Stimulated activated CD4-positive, alpha-beta T cell treated with anti-CD3 and anti-CD28 coated beads, Interleukin-1b, Interleukin-23, amount 100 ng/mL, for 24 hours (primary cell): ENCODE measurements at regions not wholly inside any gene's neighbourhood (a gene's known extent, or its start where the extent isn't known, plus 50 kb on each side); places are given as distances from the start of the nearest gene placed in this dataset.
"Not testable (repeated sequence)": the region's sequence is repeated elsewhere in the genome, so short reads cannot be mapped to it uniquely, and the experiment has no call there.

Source experiments
- DNase-seq, 4 experiments: peaks; one replicate each; pipeline ENCODE4 v3.0.0-alpha.2; 2020; ENCODE audit warnings: low read depth in 4 of 4, low spot score in 1 of 4

DNA sequence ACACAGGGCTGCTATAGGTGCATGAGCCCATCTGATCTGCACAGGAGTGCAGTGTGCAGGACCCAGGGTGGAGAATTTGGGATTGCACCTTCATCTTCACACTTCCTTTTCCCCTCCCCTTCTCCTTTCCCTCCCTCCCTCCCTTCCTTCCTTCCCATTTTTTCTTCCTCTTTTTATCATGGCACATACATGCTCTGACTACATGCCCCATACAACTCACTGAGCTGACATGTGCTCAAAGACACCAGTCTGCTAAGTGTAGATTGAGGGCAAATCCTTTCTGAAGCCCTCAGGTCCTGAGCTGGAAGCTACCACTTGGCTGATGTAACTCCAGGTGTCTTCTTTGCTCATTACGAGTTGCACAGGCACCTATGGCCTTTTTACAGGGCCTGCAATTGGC, 365.3 kb upstream of the ZNF32 start:
- DNase-seq: no peak

DNA sequence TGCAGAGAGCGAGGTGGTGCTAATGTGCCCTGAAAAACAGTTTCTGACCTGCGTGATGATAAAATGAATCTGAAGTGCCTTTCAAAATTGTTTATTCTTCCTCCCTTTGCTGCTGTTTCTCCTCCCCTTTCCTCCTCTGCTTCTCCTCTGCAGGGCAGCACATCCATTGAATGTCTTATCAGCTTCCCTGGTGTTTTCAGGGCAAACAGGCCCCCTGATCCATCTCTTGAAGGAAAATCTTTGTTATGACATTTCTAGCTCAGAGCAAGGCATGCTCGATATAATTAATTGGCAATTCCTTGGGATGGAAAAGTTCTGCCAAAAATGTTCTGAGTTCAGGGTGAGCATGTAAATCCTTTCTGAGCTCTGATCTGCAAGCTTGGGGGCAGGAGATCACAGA, 364.2 kb upstream of the ZNF32 start:
- no peak for DNase-seq

DNA sequence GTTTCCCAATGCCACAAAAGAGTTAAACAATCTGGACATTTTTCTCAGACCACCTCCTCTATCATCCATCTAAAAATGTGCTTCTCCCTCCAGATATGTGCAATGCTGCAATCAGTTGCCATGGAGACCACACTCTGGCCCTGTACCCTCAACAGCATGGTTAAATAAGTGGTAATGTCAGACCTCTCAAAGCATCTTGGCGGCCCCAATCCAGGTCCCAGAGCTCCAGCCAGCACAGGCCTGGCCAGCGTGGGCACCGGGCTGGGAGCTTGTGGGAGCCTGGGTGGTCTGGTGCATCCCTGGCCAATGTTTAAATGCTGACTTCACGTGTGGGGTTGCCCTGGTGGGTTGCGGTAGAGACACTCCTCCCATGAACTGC, 362.9 kb upstream of the ZNF32 start:
- DNase-seq: no peak

DNA sequence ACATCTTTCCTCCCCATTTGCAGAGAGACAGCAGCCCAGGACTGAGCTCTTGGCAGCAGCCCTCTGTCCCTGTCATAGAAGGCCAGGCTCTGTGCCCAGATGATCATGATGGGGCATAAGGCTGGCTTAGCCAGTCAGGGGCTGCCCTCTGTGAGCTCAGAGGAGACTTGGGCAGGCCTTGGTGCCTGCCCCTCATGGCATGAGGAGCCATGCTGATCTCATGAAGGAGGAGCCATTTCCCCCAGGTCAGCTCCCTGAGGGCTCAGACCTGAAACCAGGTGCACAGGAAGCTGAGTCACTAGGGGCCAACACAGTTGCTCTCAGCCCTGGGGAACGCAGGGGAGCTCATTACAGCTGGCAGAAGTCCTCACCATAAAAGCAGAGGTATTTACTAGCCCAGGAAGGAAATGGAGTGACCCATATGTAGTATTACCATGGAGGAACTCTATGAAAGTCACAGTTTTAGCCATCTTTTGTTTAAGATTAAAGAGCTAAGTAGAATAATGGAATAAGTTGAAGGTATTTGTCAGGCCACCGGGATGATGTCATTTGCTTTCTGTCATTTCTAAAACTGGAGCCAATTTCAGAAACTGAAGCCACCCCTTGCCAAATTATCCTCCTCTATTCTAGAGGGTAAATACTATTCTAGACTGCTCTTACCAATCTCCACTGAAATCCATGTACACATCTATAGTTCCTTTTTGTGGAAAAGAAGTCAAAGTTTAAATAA, 362.4 kb upstream of the ZNF32 start:
- no peak for DNase-seq

DNA sequence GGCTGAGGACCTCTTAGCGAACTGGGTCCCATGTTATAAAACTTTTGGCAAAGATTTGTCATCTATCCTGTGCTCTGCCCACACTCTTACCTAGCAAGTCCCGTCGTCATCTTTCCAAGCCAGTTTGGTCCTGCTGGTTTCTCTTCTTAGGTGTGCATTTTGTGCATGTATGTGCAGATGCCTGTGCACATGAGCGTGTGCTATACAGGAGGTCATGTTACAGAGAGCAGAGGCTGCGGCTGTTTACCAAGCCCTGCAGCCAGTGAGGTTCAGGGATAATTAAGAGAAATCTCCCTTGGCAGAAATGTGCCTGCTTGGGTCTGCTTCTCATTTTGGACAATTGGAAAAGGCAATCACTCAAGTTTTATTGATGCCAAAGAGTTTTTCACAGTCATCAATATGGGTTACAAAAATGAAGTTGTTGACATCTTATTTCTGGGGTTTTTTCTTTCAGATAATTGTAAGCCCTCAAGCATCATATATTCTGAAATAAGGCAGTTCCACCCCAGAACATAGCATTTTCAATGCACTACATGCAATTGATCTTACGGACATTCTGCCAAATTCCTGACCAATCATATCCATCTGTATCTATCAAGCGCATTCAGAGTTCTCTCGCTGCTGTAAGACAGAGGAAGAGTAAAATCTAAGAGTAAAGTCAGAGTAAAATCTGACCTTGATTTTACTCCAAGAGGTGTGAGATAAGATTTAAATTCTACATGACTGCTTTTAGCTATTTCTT, 361.4 kb upstream of the ZNF32 start:
- DNase-seq: no peak

DNA sequence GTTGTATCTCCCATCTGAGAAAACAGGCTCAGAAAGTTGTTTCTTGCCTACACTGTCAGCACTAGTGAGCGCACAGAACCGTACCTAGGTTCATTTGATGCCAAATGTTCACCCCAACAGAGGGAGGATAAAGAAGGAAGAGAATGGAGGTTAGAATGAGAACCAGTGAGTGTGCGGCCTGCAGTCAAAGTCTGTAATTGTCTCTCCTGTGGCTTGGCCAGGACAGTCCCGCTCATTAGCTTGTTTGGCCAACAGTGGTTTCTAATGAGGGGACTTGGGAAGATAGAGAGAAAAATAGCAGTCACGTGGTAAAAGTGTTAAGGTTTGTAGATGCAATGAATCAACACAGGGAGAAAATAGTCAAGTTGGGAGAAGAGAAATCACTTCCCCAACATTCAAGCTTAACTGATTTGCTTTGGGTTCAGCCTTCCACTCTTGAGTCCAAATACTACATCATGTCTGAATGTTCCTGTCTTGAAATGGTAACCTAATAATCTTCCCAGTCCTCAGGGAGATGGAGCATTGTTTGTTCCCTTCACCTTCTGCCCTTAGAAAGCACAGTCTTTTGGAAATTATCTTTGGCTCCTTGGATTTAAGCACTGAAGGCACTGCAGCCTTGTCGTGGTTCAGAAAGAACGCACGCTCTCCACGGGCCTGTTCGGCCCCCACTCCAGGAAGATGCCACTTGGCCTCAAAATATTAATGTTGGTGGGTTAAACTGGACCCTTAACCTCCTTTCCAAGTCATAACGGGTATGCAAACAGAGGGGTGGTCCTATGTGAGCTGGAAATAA, 360.4 kb upstream of the ZNF32 start:
- DNase-seq: no peak

DNA sequence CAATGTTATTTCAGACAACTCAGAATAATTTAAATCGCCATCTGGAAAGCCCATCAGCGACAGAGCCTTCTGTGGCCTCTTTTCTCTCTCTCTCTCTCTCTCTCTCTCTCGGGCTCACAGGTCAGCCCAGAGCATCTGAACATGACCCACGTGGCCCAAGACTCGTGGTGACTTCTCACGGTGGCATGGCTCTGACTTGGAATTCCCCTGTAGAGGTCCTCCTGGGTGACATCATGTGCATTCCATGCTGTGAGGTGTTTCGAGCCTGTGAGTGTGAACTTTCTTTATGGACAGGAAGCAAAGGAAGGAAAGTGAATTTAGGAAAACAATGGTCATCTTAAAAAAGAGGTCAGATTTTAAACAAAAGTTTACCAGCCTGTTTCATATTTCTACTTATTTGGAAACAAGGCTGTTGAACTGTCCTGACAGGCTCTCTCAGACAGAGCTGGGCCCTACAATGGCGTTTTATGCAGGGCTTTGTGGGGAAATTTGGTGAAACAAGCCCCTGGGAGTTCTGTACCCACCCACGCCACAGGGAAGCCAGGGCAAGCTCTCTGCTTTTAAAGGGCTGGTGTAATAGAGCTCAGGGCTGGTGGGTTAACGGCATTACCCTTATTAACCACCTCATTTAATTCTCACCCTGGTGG, 359.7 kb upstream of the ZNF32 start:
- no peak for DNase-seq

DNA sequence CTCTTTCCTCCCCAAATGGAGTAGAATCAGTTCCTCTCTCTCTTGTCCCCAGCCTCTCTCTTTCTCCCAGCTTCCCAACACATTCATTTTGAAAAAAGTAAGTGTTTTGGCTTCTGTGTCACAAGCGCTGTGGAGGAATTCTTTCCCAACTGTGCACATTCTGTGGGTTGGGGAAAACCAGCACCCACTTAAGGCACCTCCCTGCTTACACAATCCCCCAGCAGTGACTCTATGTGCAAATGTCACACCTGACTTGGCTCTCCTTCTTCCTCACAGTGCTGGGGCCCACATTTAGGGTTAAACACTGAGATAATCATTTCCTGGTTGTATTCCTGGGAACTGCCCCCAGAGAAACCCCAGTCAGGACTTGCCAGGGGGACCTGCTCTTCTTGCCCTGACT, 358.1 kb upstream of the ZNF32 start:
- DNase-seq: no peak

DNA sequence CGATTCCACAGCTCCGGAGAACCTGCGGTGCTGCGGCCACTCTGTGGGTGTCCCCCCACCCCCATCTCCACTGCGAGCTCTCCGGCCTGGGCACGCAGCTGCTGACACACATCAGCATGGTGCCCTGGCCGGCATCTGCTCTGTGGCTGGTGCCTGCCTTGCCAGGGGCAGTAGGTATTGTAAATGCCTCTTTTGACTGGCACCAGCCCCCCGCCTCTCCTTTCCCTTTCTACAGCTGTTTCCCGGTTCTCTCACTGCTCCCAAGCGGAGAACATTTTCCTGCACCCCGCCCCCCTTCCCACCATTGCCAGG, 357.1 kb upstream of the ZNF32 start:
- no peak for DNase-seq

DNA sequence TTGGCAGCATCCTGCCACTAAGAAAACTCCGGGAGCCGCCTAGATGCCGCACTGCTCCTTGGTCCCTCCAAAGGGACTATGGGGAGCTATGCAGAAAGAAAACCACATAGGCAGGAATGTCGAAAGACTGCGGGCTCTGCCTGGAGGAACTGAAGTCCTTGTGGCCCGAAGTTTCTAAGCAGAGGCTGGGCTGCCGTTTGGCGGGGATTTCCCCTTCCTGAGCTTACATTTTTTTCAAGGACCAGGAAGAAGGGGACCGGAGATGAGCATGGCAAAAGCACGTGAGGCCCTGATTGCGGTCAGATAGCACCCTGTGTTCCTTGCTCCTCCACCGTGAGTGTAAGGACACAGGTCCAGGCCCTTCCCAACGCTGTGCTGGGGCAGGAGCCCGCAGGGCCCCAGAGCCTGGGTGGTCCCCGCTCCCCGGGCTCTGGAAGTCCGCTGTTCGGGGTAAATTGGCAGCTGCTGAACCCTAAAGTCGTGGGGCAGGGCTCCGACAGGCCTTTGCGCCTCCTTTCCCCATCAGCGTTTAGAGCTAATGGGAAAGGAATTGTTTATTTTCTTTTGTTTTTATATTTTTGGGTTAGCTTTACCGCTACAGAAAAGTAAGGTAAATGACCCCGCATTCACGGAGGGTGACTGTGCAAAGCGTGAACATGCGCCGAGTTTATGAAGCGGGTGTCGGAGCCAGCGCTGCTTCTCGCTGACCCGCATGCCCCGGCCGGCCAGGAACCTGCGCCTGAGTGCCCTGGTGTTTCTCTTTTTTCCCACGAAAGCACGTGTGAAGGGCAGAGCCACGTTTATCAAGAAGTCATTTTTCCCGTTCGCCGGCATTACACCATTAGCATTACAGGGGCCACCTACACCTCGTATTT, 356.5 kb upstream of the ZNF32 start:
- no peak for DNase-seq

DNA sequence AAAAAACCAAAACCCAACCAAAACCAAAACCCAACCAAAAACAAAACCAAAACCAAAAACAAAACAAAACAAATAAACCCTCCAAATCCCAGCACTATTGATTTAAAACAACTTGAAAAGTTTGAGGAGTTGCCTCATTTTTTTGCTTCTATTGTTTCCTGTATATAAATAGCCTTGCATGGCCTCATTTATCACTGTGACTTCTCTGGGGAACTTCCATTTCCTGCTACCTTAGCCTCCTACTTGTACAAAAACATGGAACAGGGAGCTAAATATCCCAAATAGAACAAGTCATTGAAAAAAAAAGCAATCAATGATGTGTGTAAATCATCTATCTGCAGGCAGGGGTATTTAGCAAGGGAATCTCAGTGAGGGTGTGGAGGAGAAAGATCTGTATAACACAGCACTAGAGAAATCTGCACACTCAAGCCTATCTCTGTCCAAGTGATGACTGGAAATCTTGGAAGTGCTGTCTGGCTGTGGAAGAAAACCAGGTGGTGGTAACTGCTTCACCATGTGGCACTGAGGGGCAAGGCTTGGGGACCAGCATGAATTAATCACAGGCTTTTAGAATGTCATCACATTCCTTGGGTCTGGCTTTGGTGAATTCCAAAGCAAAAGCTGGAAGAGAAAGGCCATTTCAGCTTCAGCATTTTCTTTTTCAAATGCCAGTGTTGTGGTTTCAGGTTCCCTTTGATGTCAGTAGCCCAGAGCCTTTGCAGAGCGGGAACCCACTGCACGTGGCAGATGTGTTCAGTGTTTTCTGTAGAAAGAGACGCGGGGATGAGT, 349.5 kb upstream of the ZNF32 start:
- no peak for DNase-seq

DNA sequence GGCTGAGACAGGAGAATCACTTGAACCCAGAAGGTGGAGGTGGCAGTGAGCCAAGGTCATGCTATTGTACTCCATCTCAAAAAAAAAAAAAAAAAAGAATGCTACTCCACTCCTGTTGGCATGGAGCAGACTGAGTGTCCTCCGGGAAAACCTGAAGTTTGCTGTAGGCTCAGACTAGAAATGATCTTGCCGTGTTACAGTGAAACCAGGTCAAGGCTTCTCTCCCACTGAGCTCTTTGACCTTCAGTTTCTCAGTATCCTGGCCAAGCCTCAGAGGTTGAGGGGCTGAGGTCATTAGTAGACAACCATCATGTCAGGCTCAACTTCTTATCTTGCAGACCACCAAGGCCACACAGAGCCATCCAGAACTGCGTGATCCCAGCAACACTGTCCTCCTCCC, 348.6 kb upstream of the ZNF32 start:
- no peak for DNase-seq

DNA sequence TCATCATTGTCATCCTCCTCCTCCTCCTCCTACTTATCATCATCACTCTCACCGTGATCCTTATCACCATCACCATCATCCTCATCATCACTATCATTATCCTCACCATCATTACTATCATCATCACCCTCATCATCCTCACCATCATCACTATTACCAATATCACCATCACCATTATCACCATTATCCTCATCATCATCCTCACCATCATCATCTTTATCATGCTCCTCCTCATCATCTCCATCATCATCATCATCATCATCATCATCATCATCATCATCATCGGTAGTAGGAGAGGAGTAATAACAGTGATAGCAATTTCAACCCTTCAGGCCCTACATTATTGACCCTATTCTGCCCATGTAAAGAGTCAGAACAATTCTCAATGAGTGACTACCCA, 345.9 kb upstream of the ZNF32 start:
- DNase-seq: no peak

DNA sequence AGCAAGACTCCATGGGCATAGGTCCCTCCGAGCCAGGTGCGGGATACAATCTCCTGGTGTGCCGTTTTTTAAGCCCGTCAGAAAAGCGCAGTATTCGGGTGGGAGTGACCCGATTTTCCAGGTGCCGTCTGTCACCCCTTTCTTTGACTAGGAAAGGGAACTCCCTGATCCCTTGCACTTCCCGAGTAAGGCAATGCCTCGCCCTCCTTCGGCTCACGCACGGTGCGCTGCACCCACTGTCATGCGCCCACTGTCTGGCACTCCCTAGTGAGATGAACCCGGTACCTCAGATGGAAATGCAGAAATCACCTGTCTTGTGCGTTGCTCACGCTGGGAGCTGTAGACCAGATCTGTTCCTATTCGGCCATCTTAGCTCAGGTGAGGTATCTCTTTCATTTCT, 344.1 kb upstream of the ZNF32 start:
- not testable (repeated sequence) for DNase-seq

DNA sequence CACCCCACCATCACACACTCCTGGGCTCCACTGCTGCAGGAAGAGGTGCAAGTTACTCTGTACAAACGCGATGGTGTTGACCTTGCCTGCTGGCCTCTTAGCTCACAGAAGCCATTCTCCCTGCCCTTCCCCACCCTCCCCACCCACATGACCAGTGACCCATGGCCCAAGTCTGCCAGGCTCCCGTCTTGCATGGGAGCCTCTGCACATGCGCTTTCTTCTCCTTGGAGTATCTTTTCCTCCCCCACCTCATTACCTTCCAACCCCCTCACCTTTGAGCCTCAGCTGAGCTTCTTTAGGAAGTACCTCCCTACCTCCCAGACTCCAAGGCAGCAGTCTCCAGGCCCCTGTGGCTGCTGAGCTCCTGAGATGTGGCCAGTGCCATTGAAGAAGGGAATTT, 337.7 kb upstream of the ZNF32 start:
- no peak for DNase-seq

DNA sequence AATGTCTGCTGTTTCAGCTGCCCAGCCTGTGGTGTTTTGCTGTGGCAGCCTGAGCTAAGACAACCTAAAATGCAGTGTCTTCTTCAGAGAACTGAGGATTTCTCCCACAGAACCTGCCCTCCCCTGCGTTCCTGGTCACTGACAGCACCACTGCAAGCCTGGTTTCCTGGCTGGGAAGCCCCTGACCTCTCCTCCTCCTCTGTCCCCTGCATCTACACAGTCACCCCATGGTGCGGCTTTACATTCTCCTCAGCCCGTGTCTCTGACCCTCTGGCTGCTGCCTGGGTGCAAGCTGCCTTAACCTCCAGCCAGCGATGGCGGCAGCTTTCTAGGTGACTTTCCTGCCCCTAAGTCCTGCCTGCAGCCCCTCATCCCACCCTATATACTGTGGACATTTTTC, 337.3 kb upstream of the ZNF32 start:
- no peak for DNase-seq

DNA sequence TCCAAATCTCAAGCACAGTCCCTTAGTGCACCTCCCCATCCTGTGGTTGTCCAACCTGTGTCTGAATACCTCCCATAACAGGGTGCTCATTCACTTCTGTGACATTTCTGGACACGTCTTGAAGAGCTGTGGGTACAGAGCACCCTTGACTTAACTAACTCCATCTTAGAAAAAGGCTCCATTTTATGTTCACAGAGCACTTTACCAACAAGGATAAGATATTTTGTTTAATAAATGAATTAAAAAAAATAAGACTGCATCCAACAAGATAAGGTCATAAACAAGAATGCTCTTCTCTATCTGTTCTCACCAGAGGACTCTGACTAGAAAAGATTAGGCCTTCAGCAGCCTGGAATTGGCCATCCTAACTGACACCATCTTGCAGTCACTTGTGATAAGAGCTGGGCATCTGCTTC, 335.2 kb upstream of the ZNF32 start:
- no peak for DNase-seq

DNA sequence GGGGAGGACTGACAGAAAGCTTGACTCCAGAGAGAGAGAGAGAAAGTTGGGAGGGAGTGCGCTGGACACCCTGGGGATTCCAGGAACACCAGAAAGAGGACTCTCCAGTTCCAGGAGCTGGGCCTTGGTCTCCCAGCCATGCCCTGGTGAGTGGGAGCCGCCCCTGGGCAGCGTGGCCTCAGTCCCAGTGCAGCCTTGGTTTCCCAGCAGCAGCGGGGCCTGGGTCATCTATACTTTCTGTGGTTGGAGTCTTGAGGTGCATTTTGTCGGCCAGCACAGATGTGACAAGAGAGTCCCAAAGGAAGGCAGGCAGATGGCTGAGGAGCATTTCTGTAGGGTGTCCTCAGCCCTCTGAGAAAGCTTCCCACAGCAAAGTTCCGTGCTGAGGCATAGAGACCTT, 334.7 kb upstream of the ZNF32 start:
- no peak for DNase-seq

DNA sequence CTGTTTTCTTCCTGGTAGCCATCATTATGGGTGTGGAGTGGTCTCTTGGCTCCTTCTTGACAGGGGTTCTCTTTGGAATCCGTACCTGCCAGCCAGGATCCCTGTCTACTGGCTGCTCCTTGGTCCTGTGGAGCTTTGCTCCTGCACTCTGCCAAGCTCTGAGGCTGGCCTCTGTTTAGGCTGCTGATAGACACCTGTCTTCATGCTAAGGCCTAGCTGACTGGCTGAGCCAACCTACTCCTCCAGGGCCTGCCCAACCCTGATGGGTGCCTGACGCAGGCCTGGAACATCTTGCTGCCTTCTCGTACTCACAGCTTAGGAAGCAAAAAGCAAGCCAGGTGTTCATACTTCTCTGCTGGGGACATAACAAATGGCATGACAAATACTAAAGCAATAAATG, 333.6 kb upstream of the ZNF32 start:
- no peak for DNase-seq

DNA sequence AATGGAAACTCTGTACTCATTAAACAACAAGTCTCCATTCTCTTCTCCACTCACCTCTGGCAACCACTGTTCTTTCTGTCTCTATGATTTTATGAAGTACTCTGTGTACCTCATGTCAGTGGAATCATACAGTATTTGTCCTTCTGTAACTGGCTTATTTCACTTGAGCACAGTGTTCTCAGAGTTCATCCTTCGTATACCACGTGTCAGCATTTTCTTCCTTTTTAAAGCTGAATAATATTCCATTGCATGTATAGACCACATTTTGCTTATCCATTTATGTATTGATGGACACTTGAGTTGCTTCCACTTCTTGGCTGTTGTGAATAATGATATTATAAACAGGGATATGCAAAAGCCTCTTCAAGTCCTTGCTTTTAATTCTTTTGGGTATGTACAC, 333.0 kb upstream of the ZNF32 start:
- no peak for DNase-seq
